GM12878 (cell line): ENCODE measurements at regions not wholly inside any gene's neighbourhood (a gene's known extent, or its start where the extent isn't known, plus 50 kb on each side); places are given as distances from the start of the nearest gene placed in this dataset.

Experiments used
- HDAC2 ChIP-seq: fragments of 200-600 bp; sonication (generic); IDR thresholded peaks from 2 replicates; pipeline ENCODE4 v1.6.1; 2017
- JUND ChIP-seq: IDR thresholded peaks from 2 replicates; pipeline ENCODE4 v1.6.1; 2012; ENCODE audit warnings: low read depth, mild to moderate bottlenecking, low read length, improper control_type of control experiment, moderate library complexity
- NR2C2 ChIP-seq: IDR thresholded peaks from 2 replicates; pipeline ENCODE4 v1.6.1; 2011; ENCODE audit warnings: borderline replicate concordance, low read depth; ENCODE audit not compliant: control insufficient read depth, insufficient read length
- PAX5 ChIP-seq: IDR thresholded peaks from 2 replicates; pipeline ENCODE4 v1.6.1; 2011; ENCODE audit warnings: low read depth, low read length, borderline replicate concordance
- POLR2AphosphoS5 ChIP-seq: IDR thresholded peaks from 2 replicates; pipeline ENCODE4 v1.6.1; 2011; ENCODE audit warnings: mild to moderate bottlenecking, low read length, inconsistent platforms
- TAF1 ChIP-seq: IDR thresholded peaks from 2 replicates; pipeline ENCODE4 v1.6.1; 2011; ENCODE audit warnings: mild to moderate bottlenecking, low read depth, low read length, borderline replicate concordance
- TF ChIP-seq, protein P1 (sequence below), 3 experiments: IDR thresholded peaks in 2 of 3; conservative IDR thresholded peaks in 1 of 3; 2 replicates each; pipeline ENCODE4 v1.5.1; 2011; ENCODE audit warnings: low read depth in 3 of 3, low read length in 3 of 3, mild to moderate bottlenecking in 3 of 3, control low read depth in 2 of 3, moderate library complexity in 2 of 3, inconsistent platforms in 1 of 3, mixed read lengths in 1 of 3; ENCODE audit not compliant: control insufficient read depth in 2 of 3, insufficient read depth in 1 of 3; ENCODE audit errors: extremely low read depth in 1 of 3

DNA sequence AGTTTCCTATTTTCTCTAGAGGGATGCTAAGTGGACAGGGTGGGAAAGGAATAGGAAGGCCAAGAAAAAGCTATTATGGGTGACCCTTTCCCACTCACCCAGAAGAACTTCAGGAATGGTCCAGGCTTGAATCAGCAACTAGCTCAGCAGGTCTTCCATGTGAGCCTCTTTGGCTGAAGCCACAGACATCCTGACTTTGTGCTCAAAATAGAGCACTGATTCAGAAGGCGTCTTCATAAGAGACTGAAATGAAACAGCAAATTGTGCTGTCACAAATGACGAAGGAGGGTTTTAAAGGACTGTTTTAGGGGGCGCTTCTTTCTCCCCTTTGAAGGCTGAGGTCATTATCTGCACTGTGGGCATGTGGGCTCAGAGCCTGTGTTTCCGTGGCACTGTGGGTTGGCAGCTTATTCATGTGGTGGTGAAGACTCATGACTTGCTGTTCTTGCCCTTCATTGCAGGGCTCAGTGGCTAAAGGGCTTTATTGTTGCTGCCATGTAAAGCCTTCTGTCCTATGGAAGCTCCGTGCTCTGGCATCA, 65.8 kb upstream of the NFIL3 start:
- TF ChIP-seq HDAC2 (no peak), TAF1 (no peak), POLR2AphosphoS5 (no peak), NR2C2 (no peak), JUND (no peak), PAX5 (no peak)
- TF ChIP-seq, protein P1, sequence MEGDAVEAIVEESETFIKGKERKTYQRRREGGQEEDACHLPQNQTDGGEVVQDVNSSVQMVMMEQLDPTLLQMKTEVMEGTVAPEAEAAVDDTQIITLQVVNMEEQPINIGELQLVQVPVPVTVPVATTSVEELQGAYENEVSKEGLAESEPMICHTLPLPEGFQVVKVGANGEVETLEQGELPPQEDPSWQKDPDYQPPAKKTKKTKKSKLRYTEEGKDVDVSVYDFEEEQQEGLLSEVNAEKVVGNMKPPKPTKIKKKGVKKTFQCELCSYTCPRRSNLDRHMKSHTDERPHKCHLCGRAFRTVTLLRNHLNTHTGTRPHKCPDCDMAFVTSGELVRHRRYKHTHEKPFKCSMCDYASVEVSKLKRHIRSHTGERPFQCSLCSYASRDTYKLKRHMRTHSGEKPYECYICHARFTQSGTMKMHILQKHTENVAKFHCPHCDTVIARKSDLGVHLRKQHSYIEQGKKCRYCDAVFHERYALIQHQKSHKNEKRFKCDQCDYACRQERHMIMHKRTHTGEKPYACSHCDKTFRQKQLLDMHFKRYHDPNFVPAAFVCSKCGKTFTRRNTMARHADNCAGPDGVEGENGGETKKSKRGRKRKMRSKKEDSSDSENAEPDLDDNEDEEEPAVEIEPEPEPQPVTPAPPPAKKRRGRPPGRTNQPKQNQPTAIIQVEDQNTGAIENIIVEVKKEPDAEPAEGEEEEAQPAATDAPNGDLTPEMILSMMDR (IDR thresholded peaks at IDR 0.05 in 2 of 3, conservative IDR thresholded peaks at IDR 0.05 in 1 of 3; ENCODE audit: control insufficient read depth in 2 of 3, extremely low read depth in 1 of 3, insufficient read depth in 1 of 3, low read depth in 3 of 3, low read length in 3 of 3): no peak
